ENCODE measurements at regions not wholly inside any gene's neighbourhood (a gene's known extent, or its start where the extent isn't known, plus 50 kb on each side); places are given as distances from the start of the nearest gene placed in this dataset.

DNA sequence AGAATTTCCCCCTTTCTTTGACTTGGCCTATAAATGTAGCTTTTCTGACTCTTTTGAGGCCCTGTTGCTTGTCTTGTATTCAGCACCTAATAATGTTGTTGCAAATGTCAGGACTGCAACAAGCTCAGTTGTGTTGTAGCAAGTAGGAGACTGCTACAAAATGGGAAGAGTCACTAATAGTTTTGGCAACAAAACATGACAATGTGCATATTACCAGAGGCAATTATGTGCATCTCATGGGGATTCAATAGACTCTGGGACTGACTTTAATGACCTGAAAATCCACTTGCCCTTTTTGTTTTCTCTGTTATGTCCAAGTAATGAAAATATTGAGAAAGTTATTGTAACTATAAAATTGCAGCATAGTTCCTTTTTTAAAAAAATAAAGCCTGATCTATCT is 368.4 kb downstream of the OSTF1 start:
- Histone ChIP-seq H3K27ac (ENCODE audit: extremely low read length, insufficient read depth, low read length) (no peak overlapping the region), H2AFZ (ENCODE audit: low read length) (no peak overlapping the region), H3K4me2 (ENCODE audit: low read depth, low read length) (no peak overlapping the region), H3K27me3 (ENCODE audit: control insufficient read depth in 1 of 2, insufficient read depth in 2 of 2, low read length in 2 of 2) (no peaks in the 10 kb centered on the region), H3K79me2 (ENCODE audit: insufficient read depth, low read length) (no peaks in the 10 kb centered on the region), H3K36me3 (replicated peaks in 1 of 2; ENCODE audit: control insufficient read depth in 1 of 2, insufficient read depth in 2 of 2, low read length in 2 of 2) (no peaks in the 10 kb centered on the region), H3K4me3 (replicated peaks in 1 of 3; ENCODE audit: insufficient read depth in 1 of 3, low read depth in 2 of 3, low read length in 3 of 3) (no peak overlapping the region), H4K20me1 (ENCODE audit: insufficient read depth, low read length) (no peaks in the 10 kb centered on the region), H3K9ac (ENCODE audit: insufficient read depth, low read depth, low read length) (no peak overlapping the region), H3K9me3 (ENCODE audit: low read length) (no peaks in the 10 kb centered on the region), H3K4me1 (ENCODE audit: insufficient read depth, low read length) (no peaks in the 10 kb centered on the region)
- in situ Hi-C loops (cut with HindIII; ENCODE audit: extremely low pct_ligation_motif_present, low pct_unique_long_range_greater_than_20kb) (no loop called here), intact Hi-C loops (cut with micrococcal nuclease; ENCODE audit: unreplicated experiment) (no loop called here)
- no TSS peak for BruUV-seq (replicated peaks)
- ChIA-PET POLR2A (no interaction called here), CTCF (ENCODE audit: low intra/inter-chr PET ratio, low total read pairs) (no interaction called here)
- DNase-seq (ENCODE audit: low spot score), result no peak
- TF ChIP-seq ARID3A (IDR thresholded peaks at IDR 0.05; ENCODE audit: low read depth, low read length) (no peak), POGZ (CRISPR knock-in tag; IDR thresholded peaks at IDR 0.05) (no peak), ZNF10 (CRISPR knock-in tag; IDR thresholded peaks at IDR 0.05; ENCODE audit: borderline replicate concordance, low read depth) (no peak), NBN (conservative IDR thresholded peaks at IDR 0.05) (no peak), ZNF251 (CRISPR knock-in tag; IDR thresholded peaks at IDR 0.05) (no peak), ZNF777 (CRISPR knock-in tag; IDR thresholded peaks at IDR 0.05) (no peak), HNRNPLL (IDR thresholded peaks at IDR 0.05; ENCODE audit: low read depth, low read length, poor library complexity, severe bottlenecking) (no peak), KDM1A (CRISPR knock-in tag; IDR thresholded peaks at IDR 0.05) (no peak), ZNF615 (CRISPR knock-in tag; IDR thresholded peaks at IDR 0.05; ENCODE audit: borderline replicate concordance) (no peak)
- no peak for FAIRE-seq
- no peak for ATAC-seq

DNA sequence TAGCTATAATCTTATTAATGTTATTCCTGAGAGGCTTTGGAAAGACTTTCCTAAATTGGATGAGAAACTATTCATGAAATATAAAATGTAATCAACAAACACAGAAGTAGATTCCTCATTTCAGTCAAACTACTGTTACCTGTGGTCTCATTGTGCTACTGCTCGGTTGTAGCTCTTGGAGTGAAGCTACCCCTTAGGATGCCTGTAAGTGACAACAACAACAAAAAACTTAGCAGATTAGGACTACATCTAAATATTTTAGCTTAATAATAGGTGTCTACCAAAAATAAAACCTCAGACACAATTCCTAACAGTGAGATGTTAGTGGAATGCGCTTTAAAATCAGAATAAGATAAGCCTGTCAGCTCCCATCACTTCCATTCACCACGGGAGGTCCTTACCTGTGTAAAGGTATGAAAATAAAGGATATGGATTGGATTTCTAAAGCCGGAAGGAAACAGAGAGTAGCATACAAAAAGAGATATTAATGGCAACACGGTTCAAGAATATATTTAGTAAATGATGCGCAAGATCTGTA is 369.2 kb downstream of the OSTF1 start:
- Histone ChIP-seq H3K9me3 (ENCODE audit: low read length) (no peaks in the 10 kb centered on the region), H3K27ac (ENCODE audit: extremely low read length, insufficient read depth, low read length) (no peak overlapping the region), H4K20me1 (ENCODE audit: insufficient read depth, low read length) (no peaks in the 10 kb centered on the region), H2AFZ (ENCODE audit: low read length) (no peak overlapping the region), H3K4me3 (replicated peaks in 1 of 3; ENCODE audit: insufficient read depth in 1 of 3, low read depth in 2 of 3, low read length in 3 of 3) (no peak overlapping the region), H3K4me2 (ENCODE audit: low read depth, low read length) (no peak overlapping the region), H3K27me3 (ENCODE audit: control insufficient read depth in 1 of 2, insufficient read depth in 2 of 2, low read length in 2 of 2) (no peaks in the 10 kb centered on the region), H3K79me2 (ENCODE audit: insufficient read depth, low read length) (no peaks in the 10 kb centered on the region), H3K4me1 (ENCODE audit: insufficient read depth, low read length) (no peaks in the 10 kb centered on the region), H3K36me3 (replicated peaks in 1 of 2; ENCODE audit: control insufficient read depth in 1 of 2, insufficient read depth in 2 of 2, low read length in 2 of 2) (no peaks in the 10 kb centered on the region), H3K9ac (ENCODE audit: insufficient read depth, low read depth, low read length) (no peak overlapping the region)
- WGBS (ENCODE audit: low lambda C conversion rate), result 22% methylated on average over 6 of the region's 6 CpGs
- ChIA-PET POLR2A (no interaction called here), CTCF (ENCODE audit: low intra/inter-chr PET ratio, low total read pairs) (no interaction called here)
- in situ Hi-C loops (cut with HindIII; ENCODE audit: extremely low pct_ligation_motif_present, low pct_unique_long_range_greater_than_20kb) (no loop called here), intact Hi-C loops (cut with micrococcal nuclease; ENCODE audit: unreplicated experiment) (no loop called here)
- DNase-seq (ENCODE audit: low spot score) (no peak), ATAC-seq (no peak), FAIRE-seq (no peak)
- no TSS peak for BruUV-seq (replicated peaks)
- TF ChIP-seq REXO4 (CRISPR knock-in tag; IDR thresholded peaks at IDR 0.05; ENCODE audit: borderline replicate concordance) (no peak), RFXANK (CRISPR knock-in tag; IDR thresholded peaks at IDR 0.05) (no peak), ZFP37 (CRISPR knock-in tag; IDR thresholded peaks at IDR 0.05; ENCODE audit: borderline replicate concordance) (no peak), DPF2 (CRISPR knock-in tag; IDR thresholded peaks at IDR 0.05; ENCODE audit: borderline replicate concordance, low read depth) (no peak), NCOA5 (CRISPR knock-in tag; IDR thresholded peaks at IDR 0.05) (no peak), ZNF839 (CRISPR knock-in tag; IDR thresholded peaks at IDR 0.05; ENCODE audit: borderline replicate concordance) (no peak), RBFOX2 (IDR thresholded peaks at IDR 0.05; ENCODE audit: low read depth, low read length) (no peak), CENPX (CRISPR knock-in tag; IDR thresholded peaks at IDR 0.05) (no peak), ESRRA (CRISPR knock-in tag; IDR thresholded peaks at IDR 0.05; ENCODE audit: low read depth) (no peak), E2F1 (CRISPR knock-in tag; IDR thresholded peaks at IDR 0.05) (no peak), FLYWCH1 (CRISPR knock-in tag; IDR thresholded peaks at IDR 0.05) (no peak)
